ENCODE measurements at regions not wholly inside any gene's neighbourhood (a gene's known extent, or its start where the extent isn't known, plus 50 kb on each side); places are given as distances from the start of the nearest gene placed in this dataset.

DNA sequence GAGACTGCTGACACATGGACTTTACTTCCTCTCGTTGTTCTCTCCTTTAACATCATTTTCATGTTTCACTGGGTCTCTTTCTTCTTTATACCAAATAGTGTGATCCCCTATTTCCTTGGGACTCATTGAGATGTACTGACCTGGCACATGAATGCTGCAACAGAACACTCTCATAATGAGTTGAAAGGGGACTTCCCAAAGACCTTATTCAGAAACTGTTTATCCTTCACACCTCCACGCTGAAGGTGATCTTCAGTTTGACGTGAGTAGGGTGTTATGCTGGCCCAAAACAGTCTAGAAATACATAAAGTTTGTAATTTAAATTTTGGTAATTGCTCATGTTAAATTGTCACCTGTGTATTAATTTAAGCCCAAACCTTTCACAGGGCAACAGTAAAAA is 1096.8 kb upstream of the GYPC start:
- TF ChIP-seq, protein P1, sequence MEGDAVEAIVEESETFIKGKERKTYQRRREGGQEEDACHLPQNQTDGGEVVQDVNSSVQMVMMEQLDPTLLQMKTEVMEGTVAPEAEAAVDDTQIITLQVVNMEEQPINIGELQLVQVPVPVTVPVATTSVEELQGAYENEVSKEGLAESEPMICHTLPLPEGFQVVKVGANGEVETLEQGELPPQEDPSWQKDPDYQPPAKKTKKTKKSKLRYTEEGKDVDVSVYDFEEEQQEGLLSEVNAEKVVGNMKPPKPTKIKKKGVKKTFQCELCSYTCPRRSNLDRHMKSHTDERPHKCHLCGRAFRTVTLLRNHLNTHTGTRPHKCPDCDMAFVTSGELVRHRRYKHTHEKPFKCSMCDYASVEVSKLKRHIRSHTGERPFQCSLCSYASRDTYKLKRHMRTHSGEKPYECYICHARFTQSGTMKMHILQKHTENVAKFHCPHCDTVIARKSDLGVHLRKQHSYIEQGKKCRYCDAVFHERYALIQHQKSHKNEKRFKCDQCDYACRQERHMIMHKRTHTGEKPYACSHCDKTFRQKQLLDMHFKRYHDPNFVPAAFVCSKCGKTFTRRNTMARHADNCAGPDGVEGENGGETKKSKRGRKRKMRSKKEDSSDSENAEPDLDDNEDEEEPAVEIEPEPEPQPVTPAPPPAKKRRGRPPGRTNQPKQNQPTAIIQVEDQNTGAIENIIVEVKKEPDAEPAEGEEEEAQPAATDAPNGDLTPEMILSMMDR (IDR thresholded peaks at IDR 0.05; ENCODE audit: low read depth, low read length) = no peak
- in situ Hi-C loops (cut with HindIII; ENCODE audit: low sequenced_read_pairs) = no loop called here
- no peak overlapping the region for H3K4me3 ChIP-seq (ENCODE audit: low read depth, low read length)
- no peak for DNase-seq (ENCODE audit: low read depth, low spot score)

DNA sequence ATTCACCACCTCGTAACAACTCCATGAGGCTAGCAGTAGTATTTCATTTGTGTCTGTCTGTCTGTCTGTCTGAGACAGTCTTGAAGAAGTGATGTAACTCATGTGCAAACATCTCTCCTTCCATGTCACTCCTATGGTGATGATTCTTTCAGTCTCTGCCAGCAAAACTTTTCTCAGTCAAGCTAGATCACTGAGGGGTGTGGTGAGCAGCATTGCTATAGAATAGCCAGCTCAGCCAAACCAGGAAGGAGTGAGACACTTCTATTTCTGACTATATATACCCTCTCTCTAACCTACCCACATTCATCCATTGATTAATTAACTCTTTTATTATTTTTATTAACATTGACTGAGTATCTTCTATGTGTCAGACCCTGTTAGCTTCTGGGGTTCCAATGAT is 1095.1 kb upstream of the GYPC start:
- H3K4me3 ChIP-seq (ENCODE audit: low read depth, low read length) = no peak overlapping the region
- DNase-seq (ENCODE audit: low read depth, low spot score) = no peak
- TF ChIP-seq, protein P1 (IDR thresholded peaks at IDR 0.05; ENCODE audit: low read depth, low read length) = no peak
- in situ Hi-C loops (cut with HindIII; ENCODE audit: low sequenced_read_pairs) = no loop called here

DNA sequence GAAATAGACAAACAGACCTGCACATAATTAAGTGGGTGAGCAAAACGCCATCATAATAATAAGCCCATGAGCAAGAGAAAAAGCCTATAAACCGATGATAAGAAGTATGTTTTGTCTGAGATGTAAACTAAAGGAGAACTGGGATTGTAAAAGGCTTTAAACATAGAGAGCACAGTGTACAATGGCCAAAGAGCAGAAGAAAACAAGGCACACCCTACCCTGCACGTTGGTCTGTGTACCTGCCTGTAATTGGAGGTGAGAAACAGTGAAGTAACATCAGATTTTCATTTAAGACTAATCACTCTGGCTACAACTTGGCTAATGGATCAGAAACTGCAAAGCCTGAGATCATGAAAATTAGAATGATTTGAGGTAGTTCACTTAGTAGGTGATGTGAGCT is 1094.7 kb upstream of the GYPC start:
- TF ChIP-seq, protein P1 (IDR thresholded peaks at IDR 0.05; ENCODE audit: low read depth, low read length) = no peak
- DNase-seq (ENCODE audit: low read depth, low spot score) = no peak
- H3K4me3 ChIP-seq (ENCODE audit: low read depth, low read length) = no peak overlapping the region
- in situ Hi-C loops (cut with HindIII; ENCODE audit: low sequenced_read_pairs) = no loop called here

DNA sequence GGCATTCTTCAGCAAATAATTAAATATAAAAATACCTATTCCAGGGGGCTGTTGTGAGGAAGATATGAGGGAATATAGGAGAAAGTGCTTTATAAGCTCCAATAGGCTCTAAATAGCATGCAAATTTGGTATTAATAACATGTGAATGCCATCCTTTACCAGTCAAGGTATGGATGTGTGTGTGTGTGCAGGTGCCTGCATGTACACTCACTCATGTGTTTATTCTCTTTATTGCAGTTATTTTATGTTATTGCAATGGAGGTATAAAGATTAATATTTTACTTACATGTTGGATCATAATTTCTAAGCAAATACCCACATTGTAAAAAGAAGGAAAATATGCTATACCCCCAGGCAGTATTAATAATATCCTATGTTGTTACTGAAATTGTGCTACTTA is 1093.0 kb upstream of the GYPC start:
- H3K4me3 ChIP-seq (ENCODE audit: low read depth, low read length) = no peak overlapping the region

DNA sequence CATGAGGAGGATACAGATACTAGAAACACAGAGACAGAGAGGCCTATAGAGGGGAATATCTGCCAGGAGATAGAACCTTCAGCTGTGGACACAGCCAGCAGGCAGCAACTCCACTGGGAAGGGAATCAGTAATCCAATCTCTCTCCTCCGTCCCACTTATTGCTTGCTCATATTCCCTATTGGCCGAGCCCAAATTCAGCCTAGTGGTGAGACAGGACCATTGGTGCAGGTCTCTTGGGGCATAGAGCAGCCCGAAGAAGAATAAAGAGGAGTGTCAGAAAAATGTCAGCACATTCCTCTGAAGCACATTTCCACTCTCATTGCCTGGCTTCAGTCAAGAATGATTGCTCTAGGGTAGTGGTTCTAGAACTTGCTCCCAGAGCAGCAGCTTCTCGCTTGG is 1091.5 kb upstream of the GYPC start:
- no peak overlapping the region for H3K4me3 ChIP-seq (ENCODE audit: low read depth, low read length)
- in situ Hi-C loops (cut with HindIII; ENCODE audit: low sequenced_read_pairs) = no loop called here
- no peak for DNase-seq (ENCODE audit: low read depth, low spot score)
- TF ChIP-seq, protein P1 (IDR thresholded peaks at IDR 0.05; ENCODE audit: low read depth, low read length) = no peak

More for the DNA sequence above, 1093.0 kb upstream of the GYPC start:
- DNase-seq (ENCODE audit: low read depth, low spot score) = no peak
- TF ChIP-seq, protein P1 (IDR thresholded peaks at IDR 0.05; ENCODE audit: low read depth, low read length) = no peak
- in situ Hi-C loops (cut with HindIII; ENCODE audit: low sequenced_read_pairs) = no loop called here

DNA sequence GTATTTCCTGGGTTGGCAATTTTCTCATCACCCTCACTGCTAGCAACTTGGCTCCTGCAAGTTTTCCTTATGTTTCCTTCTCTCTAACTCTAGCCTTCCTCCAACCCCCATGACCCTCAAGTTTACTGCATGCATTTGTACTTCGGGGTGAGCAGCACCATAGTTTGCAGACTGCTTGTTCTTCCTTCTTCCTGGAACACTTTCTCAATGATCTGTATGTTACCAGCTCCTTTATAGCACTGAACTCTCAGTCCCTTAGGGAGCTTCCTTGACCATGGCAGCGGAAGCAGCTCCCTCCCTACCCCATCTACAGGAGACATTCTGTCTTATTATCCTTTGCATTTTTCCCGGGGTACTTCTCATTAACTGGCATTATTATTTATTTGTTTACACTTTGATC is 1089.5 kb upstream of the GYPC start:
- in situ Hi-C loops (cut with HindIII; ENCODE audit: low sequenced_read_pairs) = no loop called here
- TF ChIP-seq, protein P1 (IDR thresholded peaks at IDR 0.05; ENCODE audit: low read depth, low read length) = no peak
- H3K4me3 ChIP-seq (ENCODE audit: low read depth, low read length) = no peak overlapping the region
- no peak for DNase-seq (ENCODE audit: low read depth, low spot score)

DNA sequence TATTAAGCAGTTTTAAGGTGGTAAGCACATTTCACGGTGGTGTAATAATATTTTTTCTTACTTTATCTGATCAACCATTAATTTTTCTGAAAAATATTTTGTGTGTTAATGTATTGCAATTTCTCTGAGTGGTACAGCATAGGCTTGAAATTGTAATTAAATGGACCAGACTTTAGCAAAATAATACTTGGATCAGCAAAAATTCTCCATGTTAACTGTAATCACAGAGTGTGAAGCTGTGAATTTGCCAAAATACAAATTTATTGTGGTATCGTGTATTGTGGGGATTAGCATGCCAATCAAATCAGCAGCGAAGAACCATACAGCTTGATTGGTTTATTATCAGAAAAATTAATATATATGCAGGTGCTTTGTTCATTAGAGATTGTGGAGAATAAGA is 1088.9 kb upstream of the GYPC start:
- in situ Hi-C loops (cut with HindIII; ENCODE audit: low sequenced_read_pairs) = no loop called here
- TF ChIP-seq, protein P1 (IDR thresholded peaks at IDR 0.05; ENCODE audit: low read depth, low read length) = no peak

More for the DNA sequence above, 1088.9 kb upstream of the GYPC start:
- DNase-seq (ENCODE audit: low read depth, low spot score) = no peak
- no peak overlapping the region for H3K4me3 ChIP-seq (ENCODE audit: low read depth, low read length)

Measured in astrocyte of the spinal cord (primary cell).